ENCODE measurements at regions not wholly inside any gene's neighbourhood (a gene's known extent, or its start where the extent isn't known, plus 50 kb on each side); places are given as distances from the start of the nearest gene placed in this dataset.

DNA sequence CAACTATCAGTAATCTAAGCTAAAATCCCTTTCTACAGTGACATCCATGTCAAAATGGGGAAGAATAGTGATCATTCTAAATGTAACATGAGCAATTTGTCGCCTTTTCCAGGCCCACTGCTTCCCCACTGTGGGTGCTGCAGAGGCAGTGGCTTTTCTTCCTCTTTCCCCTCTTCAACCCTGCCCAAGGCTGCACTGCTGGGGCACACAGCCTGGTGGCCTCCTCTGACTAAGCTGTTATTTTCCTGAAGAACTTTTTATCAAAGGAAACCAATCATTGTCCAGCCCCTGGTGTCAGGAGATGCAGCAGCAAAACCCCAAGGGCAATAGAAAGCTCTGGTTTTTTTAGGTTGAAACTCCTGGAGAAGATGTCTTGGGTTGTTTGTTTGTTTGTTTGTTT is 117.6 kb upstream of the KLF7 start:
- POLR2A ChIA-PET: no interaction called here
- TF ChIP-seq ZNF384 (IDR thresholded peaks at IDR 0.05) (no peak), SUZ12 (IDR thresholded peaks at IDR 0.05) (no peak), FOXA1 (IDR thresholded peaks at IDR 0.05) (no peak), CTBP1 (IDR thresholded peaks at IDR 0.05; ENCODE audit: borderline replicate concordance) (no peak), SP1 (IDR thresholded peaks at IDR 0.05) (no peak), HDGF (IDR thresholded peaks at IDR 0.05; ENCODE audit: borderline replicate concordance) (no peak), BHLHE40 (IDR thresholded peaks at IDR 0.05; ENCODE audit: borderline replicate concordance) (no peak), L3MBTL2 (conservative IDR thresholded peaks at IDR 0.05) (no peak), TARDBP (IDR thresholded peaks at IDR 0.05) (no peak), ELF4 (IDR thresholded peaks at IDR 0.05) (no peak), ARNT (IDR thresholded peaks at IDR 0.05) (no peak), NFRKB (IDR thresholded peaks at IDR 0.05) (no peak), LEF1 (IDR thresholded peaks at IDR 0.05; ENCODE audit: borderline replicate concordance) (no peak), FOXM1 (IDR thresholded peaks at IDR 0.05; ENCODE audit: borderline replicate concordance) (no peak), FOXK2 (IDR thresholded peaks at IDR 0.05) (no peak)
- TF ChIP-seq, protein P1, sequence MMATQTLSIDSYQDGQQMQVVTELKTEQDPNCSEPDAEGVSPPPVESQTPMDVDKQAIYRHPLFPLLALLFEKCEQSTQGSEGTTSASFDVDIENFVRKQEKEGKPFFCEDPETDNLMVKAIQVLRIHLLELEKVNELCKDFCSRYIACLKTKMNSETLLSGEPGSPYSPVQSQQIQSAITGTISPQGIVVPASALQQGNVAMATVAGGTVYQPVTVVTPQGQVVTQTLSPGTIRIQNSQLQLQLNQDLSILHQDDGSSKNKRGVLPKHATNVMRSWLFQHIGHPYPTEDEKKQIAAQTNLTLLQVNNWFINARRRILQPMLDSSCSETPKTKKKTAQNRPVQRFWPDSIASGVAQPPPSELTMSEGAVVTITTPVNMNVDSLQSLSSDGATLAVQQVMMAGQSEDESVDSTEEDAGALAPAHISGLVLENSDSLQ (IDR thresholded peaks at IDR 0.05): no peak
- DNase-seq (ENCODE audit: extremely low spot score): no peak
- CTCF ChIA-PET: interaction anchor here (1.3 kb wide), 1 partner anchor 190 kb away, joined by 3 read pairs; no protein-coding TSS in a partner anchor

DNA sequence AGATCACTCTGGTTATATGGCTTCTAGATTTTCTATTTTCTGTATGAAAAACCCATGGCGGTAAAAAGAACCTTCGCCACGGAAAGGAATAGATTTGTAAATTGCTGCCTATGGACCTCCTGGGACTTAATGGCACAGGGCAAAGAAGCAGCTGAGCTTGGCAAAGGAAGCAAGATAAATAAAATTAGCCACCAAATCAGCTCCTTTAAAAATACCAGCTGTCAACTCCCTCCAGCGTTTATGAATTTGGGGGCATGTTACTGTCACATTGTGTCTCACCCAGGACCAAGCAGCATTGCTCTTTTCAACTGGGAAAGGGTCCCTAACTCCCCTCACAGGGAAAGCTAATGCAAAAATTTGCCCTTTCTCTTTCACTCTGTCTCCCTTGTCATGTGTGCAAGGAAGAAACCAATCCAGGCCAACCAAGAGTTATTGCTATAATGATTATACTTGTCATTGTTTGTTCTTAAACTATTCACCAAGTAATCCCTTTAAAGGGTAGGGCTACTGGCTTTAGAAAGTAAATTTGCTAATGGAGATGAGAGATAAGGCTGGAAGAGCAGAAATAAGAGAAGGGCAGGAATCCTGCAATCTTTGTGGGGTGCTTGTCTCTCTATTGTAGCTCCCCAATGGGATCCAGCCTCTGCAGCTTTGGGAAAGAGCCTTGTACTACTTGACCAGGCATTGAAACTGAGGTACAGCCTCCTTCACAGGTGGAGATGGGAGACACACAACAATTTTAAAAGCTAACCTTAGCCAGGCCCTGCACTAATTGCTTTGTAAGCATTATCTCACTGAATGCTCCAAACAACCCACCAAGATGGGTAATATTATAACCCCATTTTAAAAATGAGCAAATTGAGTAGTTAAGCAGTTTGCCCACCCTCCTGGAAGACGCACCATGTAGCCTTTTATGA is 119.1 kb upstream of the KLF7 start:
- ChIA-PET POLR2A (no interaction called here), CTCF (interaction anchor here (0.5 to 1.3 kb wide), 2 partner anchors 163 to 188 kb away, joined by 3 read pairs; no protein-coding TSS in a partner anchor)
- no peak for TF ChIP-seq FOXK2 (IDR thresholded peaks at IDR 0.05)
- TF ChIP-seq FOXM1 (IDR thresholded peaks at IDR 0.05; ENCODE audit: borderline replicate concordance): no peak
- TF ChIP-seq LEF1 (IDR thresholded peaks at IDR 0.05; ENCODE audit: borderline replicate concordance): no peak
- no peak for TF ChIP-seq TARDBP (IDR thresholded peaks at IDR 0.05)
- no peak for TF ChIP-seq SUZ12 (IDR thresholded peaks at IDR 0.05)
- DNase-seq (ENCODE audit: extremely low spot score): no peak

DNA sequence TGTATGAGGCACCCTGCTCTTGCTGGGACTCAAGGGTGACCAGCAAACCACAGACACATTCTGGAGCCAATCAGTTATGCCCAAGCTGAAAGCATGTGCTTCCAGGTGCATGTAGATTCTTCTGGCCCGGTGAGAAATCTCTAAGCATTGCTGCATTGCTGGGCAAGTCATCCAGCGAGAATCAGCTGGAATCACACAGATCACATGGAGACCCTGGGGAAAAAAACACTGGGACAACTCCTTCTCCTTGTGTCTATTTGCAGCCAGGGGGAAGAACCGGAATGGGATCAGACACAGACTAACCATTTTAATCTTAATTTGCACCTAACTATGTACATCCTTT is 119.7 kb upstream of the KLF7 start:
- CTCF ChIA-PET: interaction anchor here (0.5 kb wide), 1 partner anchor 164 kb away, joined by 3 read pairs; no protein-coding TSS in a partner anchor
- TF ChIP-seq HDGF (IDR thresholded peaks at IDR 0.05; ENCODE audit: borderline replicate concordance) (no peak), L3MBTL2 (conservative IDR thresholded peaks at IDR 0.05) (no peak), LEF1 (IDR thresholded peaks at IDR 0.05; ENCODE audit: borderline replicate concordance) (no peak), ARNT (IDR thresholded peaks at IDR 0.05) (no peak), SP1 (IDR thresholded peaks at IDR 0.05) (no peak), NFRKB (IDR thresholded peaks at IDR 0.05) (no peak), FOXM1 (IDR thresholded peaks at IDR 0.05; ENCODE audit: borderline replicate concordance) (no peak), CTBP1 (IDR thresholded peaks at IDR 0.05; ENCODE audit: borderline replicate concordance) (no peak)
- TF ChIP-seq, protein P1 (IDR thresholded peaks at IDR 0.05): no peak
- DNase-seq (ENCODE audit: extremely low spot score): no peak
- POLR2A ChIA-PET: interaction anchor here (1.2 kb wide), 1 partner anchor 119 kb away, joined by 3 read pairs; the partner anchor contains the start of gene KLF7

DNA sequence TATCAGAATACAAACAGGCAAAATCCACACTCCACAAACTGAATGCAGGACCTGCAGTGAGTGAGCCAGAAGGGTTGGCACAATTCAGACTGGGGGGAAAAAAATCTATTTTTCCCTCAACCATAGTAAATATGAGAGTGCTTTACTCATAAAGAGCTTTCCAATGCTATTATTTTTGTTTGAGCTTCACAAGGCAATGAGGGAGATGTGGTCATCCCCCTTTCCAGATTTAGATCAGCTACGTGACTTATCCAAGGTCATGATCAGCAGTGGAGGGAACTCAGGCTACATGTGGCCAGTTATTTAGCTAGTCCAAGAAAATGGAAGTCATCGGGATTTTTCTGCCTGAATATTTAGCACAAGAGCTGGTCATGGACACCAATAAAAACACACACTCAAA is 120.4 kb upstream of the KLF7 start:
- TF ChIP-seq, protein P1 (IDR thresholded peaks at IDR 0.05): no peak
- TF ChIP-seq CTBP1 (IDR thresholded peaks at IDR 0.05; ENCODE audit: borderline replicate concordance) (no peak), BHLHE40 (IDR thresholded peaks at IDR 0.05; ENCODE audit: borderline replicate concordance) (no peak), SP1 (IDR thresholded peaks at IDR 0.05) (no peak), NFRKB (IDR thresholded peaks at IDR 0.05) (no peak), HDGF (IDR thresholded peaks at IDR 0.05; ENCODE audit: borderline replicate concordance) (no peak), FOXK2 (IDR thresholded peaks at IDR 0.05) (no peak), ELF4 (IDR thresholded peaks at IDR 0.05) (no peak), ZNF384 (IDR thresholded peaks at IDR 0.05) (no peak)
- no peak for DNase-seq (ENCODE audit: extremely low spot score)
- ChIA-PET CTCF (no interaction called here), POLR2A (interaction anchor here (1.2 kb wide), 1 partner anchor 120 kb away, joined by 3 read pairs; the partner anchor contains the start of gene KLF7)

DNA sequence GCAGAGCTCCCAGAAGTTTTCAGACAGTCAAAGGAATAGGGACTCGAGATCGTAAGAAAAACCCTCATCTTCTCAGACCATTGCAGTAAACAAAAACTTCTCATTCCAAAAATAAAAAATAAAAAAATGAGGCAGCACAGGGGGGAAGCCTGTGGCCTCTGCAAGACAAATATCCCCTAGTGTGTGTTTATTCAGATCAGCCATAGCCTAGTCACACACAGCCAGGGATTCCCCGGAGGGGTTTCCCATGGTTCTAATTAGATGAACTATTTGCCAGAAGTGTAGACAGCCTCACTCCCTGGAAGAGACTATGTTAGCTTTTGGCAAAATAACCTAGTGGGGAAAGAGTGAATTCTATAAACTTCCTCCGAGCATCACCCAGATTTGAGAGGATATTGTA is 122.9 kb upstream of the KLF7 start:
- no peak for DNase-seq (ENCODE audit: extremely low spot score)
- CTCF ChIA-PET: no interaction called here
- POLR2A ChIA-PET: no interaction called here
- TF ChIP-seq L3MBTL2 (conservative IDR thresholded peaks at IDR 0.05) (no peak), FOXM1 (IDR thresholded peaks at IDR 0.05; ENCODE audit: borderline replicate concordance) (no peak), LEF1 (IDR thresholded peaks at IDR 0.05; ENCODE audit: borderline replicate concordance) (no peak), CTBP1 (IDR thresholded peaks at IDR 0.05; ENCODE audit: borderline replicate concordance) (no peak), NFRKB (IDR thresholded peaks at IDR 0.05) (no peak), BHLHE40 (IDR thresholded peaks at IDR 0.05; ENCODE audit: borderline replicate concordance) (no peak), FOXA1 (IDR thresholded peaks at IDR 0.05) (no peak), ZNF384 (IDR thresholded peaks at IDR 0.05) (no peak), ELF4 (IDR thresholded peaks at IDR 0.05) (no peak), TARDBP (IDR thresholded peaks at IDR 0.05) (no peak), FOXK2 (IDR thresholded peaks at IDR 0.05) (no peak), ARNT (IDR thresholded peaks at IDR 0.05) (no peak), HDGF (IDR thresholded peaks at IDR 0.05; ENCODE audit: borderline replicate concordance) (no peak), SUZ12 (IDR thresholded peaks at IDR 0.05) (no peak), SP1 (IDR thresholded peaks at IDR 0.05) (no peak)
- TF ChIP-seq, protein P1 (IDR thresholded peaks at IDR 0.05): no peak
